Breast epithelium (tissue), 3 donors: ENCODE measurements at regions not wholly inside any gene's neighbourhood (a gene's known extent, or its start where the extent isn't known, plus 50 kb on each side); places are given as distances from the start of the nearest gene placed in this dataset.

Experiments used
- POLR2A ChIP-seq: fragments of 450-650 bp; IDR thresholded peaks from one replicate; pipeline ENCODE4 v1.6.1; 2016; ENCODE audit warnings: antibody characterized with exemption, mild to moderate bottlenecking, moderate library complexity
- POLR2AphosphoS5 ChIP-seq, 3 donors: sonication (generic); formaldehyde crosslinking; IDR thresholded peaks; one replicate each; pipeline ENCODE4 v1.6.1; 2017; ENCODE audit warnings: antibody characterized with exemption in 3 of 3
- TF ChIP-seq, protein P1 (sequence below), 3 donors: fragments of 450-650 bp; IDR thresholded peaks; one replicate each; pipeline ENCODE4 v1.5.1; 2016 to 2017; ENCODE audit warnings: antibody characterized with exemption in 3 of 3, mild to moderate bottlenecking in 3 of 3, moderate library complexity in 3 of 3

DNA sequence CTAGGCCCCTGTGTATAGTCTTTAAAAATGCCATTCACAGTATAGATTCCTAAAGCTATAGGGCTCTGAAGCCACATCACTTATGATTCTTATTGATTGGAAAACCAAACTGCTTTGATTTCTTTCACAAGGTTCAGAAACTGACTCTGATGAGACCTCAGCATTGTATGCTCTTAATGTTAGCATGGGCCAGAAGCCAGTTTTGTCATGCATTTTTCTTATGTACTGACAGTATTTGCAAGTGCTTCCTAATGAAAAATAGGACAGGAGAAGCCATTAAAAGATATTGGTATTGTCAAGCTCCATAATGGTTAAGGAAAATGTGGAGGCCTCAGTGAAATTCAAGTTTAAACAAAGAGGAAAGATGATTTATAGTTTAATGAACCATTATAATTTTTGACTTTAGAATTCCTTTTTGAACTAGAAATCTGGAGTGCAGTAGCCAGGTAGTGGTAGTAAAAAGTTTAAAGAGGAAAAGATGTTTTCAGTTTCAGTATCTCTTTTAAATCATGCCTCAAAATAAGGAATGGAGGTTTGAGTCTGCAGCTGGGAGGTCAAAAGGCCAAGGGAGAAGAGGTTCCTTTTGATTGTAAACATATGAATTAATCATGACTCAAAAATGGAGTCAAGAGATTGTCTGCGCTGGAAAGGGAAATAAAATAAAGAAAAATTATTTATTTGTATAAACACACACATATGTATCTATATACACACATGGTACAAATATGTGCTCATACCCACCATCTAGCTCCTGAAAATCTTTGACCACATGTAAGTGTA is 388.1 kb upstream of the PRICKLE1 start:
- no peak for TF ChIP-seq POLR2A
- no peak for TF ChIP-seq POLR2AphosphoS5 (IDR thresholded peaks at IDR 0.05)
- TF ChIP-seq, protein P1, sequence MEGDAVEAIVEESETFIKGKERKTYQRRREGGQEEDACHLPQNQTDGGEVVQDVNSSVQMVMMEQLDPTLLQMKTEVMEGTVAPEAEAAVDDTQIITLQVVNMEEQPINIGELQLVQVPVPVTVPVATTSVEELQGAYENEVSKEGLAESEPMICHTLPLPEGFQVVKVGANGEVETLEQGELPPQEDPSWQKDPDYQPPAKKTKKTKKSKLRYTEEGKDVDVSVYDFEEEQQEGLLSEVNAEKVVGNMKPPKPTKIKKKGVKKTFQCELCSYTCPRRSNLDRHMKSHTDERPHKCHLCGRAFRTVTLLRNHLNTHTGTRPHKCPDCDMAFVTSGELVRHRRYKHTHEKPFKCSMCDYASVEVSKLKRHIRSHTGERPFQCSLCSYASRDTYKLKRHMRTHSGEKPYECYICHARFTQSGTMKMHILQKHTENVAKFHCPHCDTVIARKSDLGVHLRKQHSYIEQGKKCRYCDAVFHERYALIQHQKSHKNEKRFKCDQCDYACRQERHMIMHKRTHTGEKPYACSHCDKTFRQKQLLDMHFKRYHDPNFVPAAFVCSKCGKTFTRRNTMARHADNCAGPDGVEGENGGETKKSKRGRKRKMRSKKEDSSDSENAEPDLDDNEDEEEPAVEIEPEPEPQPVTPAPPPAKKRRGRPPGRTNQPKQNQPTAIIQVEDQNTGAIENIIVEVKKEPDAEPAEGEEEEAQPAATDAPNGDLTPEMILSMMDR (IDR thresholded peaks at IDR 0.05), result no peak
